IMR-90 (cell line): ENCODE measurements at regions not wholly inside any gene's neighbourhood (a gene's known extent, or its start where the extent isn't known, plus 50 kb on each side); places are given as distances from the start of the nearest gene placed in this dataset.

Experiments used
- ATAC-seq: fragments of 200-7000 bp; cut with Tn5 transposase; 2 replicates; pipeline ENCODE4 v1.9.1; 2020; ENCODE audit warnings: low read depth, mild to moderate bottlenecking, moderate library complexity
- BruUV-seq: library from RNA; stranded (reverse); fragments of 400-500 nt; replicated peaks from 2 replicates; lab custom pipeline; 2021; lab: Mats Ljungman, UMichigan
- CTCF ChIA-PET: fragments of 300-600 bp; formaldehyde crosslinking; extraction: SDS; loops from one replicate; lab custom pipeline; 2021; ENCODE audit warnings: antibody characterized with exemption; lab: Yijun Ruan, JAX
- POLR2A ChIA-PET: fragments of 300-600 bp; sonication (Branson Sonifier 250); formaldehyde crosslinking; loops from one replicate; lab custom pipeline; 2022; ENCODE audit warnings: antibody characterized with exemption; ENCODE audit not compliant: unreplicated experiment; lab: Charles Lee
- DNase-seq: peaks from one replicate; pipeline ENCODE4 v3.0.0; 2013
- H2AFZ ChIP-seq: replicated peaks from 2 replicates; pipeline ENCODE3; 2013; ENCODE audit warnings: low read length, mild to moderate bottlenecking; ENCODE audit not compliant: poor library complexity
- H2AK5ac ChIP-seq: 2 replicates; pipeline ENCODE4 v1.6.1; 2013; ENCODE audit warnings: low read depth, low read length, inconsistent platforms
- H2AK9ac ChIP-seq: replicated peaks from 2 replicates; pipeline ENCODE3; 2013; ENCODE audit warnings: mild to moderate bottlenecking, low read depth, low read length, moderate library complexity; ENCODE audit not compliant: poor library complexity
- H2BK120ac ChIP-seq: 2 replicates; pipeline ENCODE4 v1.6.1; 2013; ENCODE audit warnings: low read depth, low read length, inconsistent platforms
- H2BK15ac ChIP-seq: 3 replicates; pipeline ENCODE4 v1.6.1; 2013; ENCODE audit warnings: low read depth, low read length, inconsistent platforms
- H2BK20ac ChIP-seq: 2 replicates; pipeline ENCODE4 v1.6.1; 2013; ENCODE audit warnings: low read depth, mild to moderate bottlenecking, inconsistent platforms, low read length, moderate library complexity
- H2BK5ac ChIP-seq: 2 replicates; pipeline ENCODE4 v1.6.1; 2013; ENCODE audit warnings: mild to moderate bottlenecking, low read depth, low read length, inconsistent platforms; ENCODE audit not compliant: poor library complexity, severe bottlenecking
- H3K14ac ChIP-seq: replicated peaks from 2 replicates; pipeline ENCODE4 v1.6.1; 2013; ENCODE audit warnings: low read depth, low read length, inconsistent platforms
- H3K18ac ChIP-seq: 2 replicates; pipeline ENCODE4 v1.6.1; 2013; ENCODE audit warnings: low read depth, low read length, control low read depth
- H3K23ac ChIP-seq: 2 replicates; pipeline ENCODE4 v1.6.1; 2013; ENCODE audit warnings: low read depth, low read length, inconsistent platforms
- H3K27ac ChIP-seq: 2 replicates; pipeline ENCODE4 v1.5.1; 2013; ENCODE audit warnings: mild to moderate bottlenecking, control low read depth, low read length; ENCODE audit not compliant: insufficient read depth
- H3K27me3 ChIP-seq: 2 replicates; pipeline ENCODE4 v1.6.1; 2013; ENCODE audit warnings: low read length; ENCODE audit not compliant: control insufficient read depth, insufficient read depth
- H3K36me3 ChIP-seq: 2 replicates; pipeline ENCODE4 v1.6.1; 2013; ENCODE audit warnings: low read length, mixed read lengths; ENCODE audit not compliant: control insufficient read depth, insufficient read depth
- H3K4ac ChIP-seq: 2 replicates; pipeline ENCODE4 v1.6.1; 2013; ENCODE audit warnings: low read depth, low read length, inconsistent platforms
- H3K4me1 ChIP-seq: 2 replicates; pipeline ENCODE4 v1.6.1; 2013; ENCODE audit warnings: low read length, mixed read lengths; ENCODE audit not compliant: control insufficient read depth, insufficient read depth
- H3K4me2 ChIP-seq: 2 replicates; pipeline ENCODE4 v1.6.1; 2013; ENCODE audit warnings: low read depth, mild to moderate bottlenecking, control low read depth, low read length, moderate library complexity
- H3K4me3 ChIP-seq: 2 replicates; pipeline ENCODE4 v1.5.1; 2013; ENCODE audit warnings: low read depth, mild to moderate bottlenecking, control low read depth, low read length, moderate library complexity; ENCODE audit not compliant: insufficient read depth
- H3K56ac ChIP-seq: 2 replicates; pipeline ENCODE4 v1.6.1; 2013; ENCODE audit warnings: low read length, inconsistent platforms; ENCODE audit not compliant: insufficient read depth; ENCODE audit errors: extremely low read depth
- H3K79me1 ChIP-seq, 2 experiments: 2 replicates each; pipeline ENCODE4 v1.6.1; 2013; ENCODE audit warnings: low read length in 2 of 2, inconsistent platforms in 1 of 2, low read depth in 1 of 2
- H3K9ac ChIP-seq: 2 replicates; pipeline ENCODE4 v1.6.1; 2013; ENCODE audit warnings: low read depth, low read length, control low read depth
- H3K9me1 ChIP-seq: 2 replicates; pipeline ENCODE4 v1.6.1; 2013; ENCODE audit warnings: low read length, inconsistent platforms; ENCODE audit not compliant: insufficient read depth
- H3K9me3 ChIP-seq: 2 replicates; pipeline ENCODE4 v1.6.1; 2013; ENCODE audit warnings: low read length; ENCODE audit not compliant: control insufficient read depth, insufficient read depth
- H4K20me1 ChIP-seq: 2 replicates; pipeline ENCODE4 v1.6.1; 2013; ENCODE audit warnings: low read length, inconsistent platforms; ENCODE audit not compliant: insufficient read depth
- H4K5ac ChIP-seq: 2 replicates; pipeline ENCODE4 v1.6.1; 2013; ENCODE audit warnings: mild to moderate bottlenecking, low read depth, low read length, control low read depth
- H4K8ac ChIP-seq, 2 experiments: 2 replicates each; pipeline ENCODE4 v1.6.1; 2013; ENCODE audit warnings: low read depth in 2 of 2, low read length in 2 of 2, control low read depth in 1 of 2, inconsistent platforms in 1 of 2
- H4K91ac ChIP-seq: 2 replicates; pipeline ENCODE4 v1.6.1; 2013; ENCODE audit warnings: low read depth, low read length, inconsistent platforms; ENCODE audit not compliant: insufficient read depth
- MAZ ChIP-seq: IDR thresholded peaks from 2 replicates; pipeline ENCODE4 v1.6.1; 2012; ENCODE audit warnings: low read depth, mild to moderate bottlenecking, low read length, improper control_type of control experiment, moderate library complexity, borderline replicate concordance
- NFE2L2 ChIP-seq: fragments of 150-350 bp; IDR thresholded peaks from 2 replicates; pipeline ENCODE4 v1.6.1; 2016; ENCODE audit warnings: low read depth, mild to moderate bottlenecking, low read length
- WGBS, 2 experiments: methylation state at CpG; one replicate each; pipeline versions ENCODE4 v1.1.5 to v1.1.7; 2013; ENCODE audit warnings: missing lambda C conversion rate in 2 of 2; ENCODE audit not compliant: insufficient read length in 1 of 2; ENCODE audit errors: extremely low coverage in 2 of 2; 5-methylcytosine and 5-hydroxymethylcytosine counted together
- dilution Hi-C: fragments of 300-500 bp; cut with HindIII; formaldehyde crosslinking; loops from one replicate; pipeline ENCODE4 v1.14.3; 2018; ENCODE audit warnings: low sequenced_read_pairs; ENCODE audit not compliant: unreplicated experiment
- in situ Hi-C: fragments of 300-500 bp; cut with MboI; formaldehyde crosslinking; loops from 3 replicates; pipeline ENCODE4 v1.14.3; 2019; ENCODE audit warnings: low sequenced_read_pairs, inconsistent platforms, mixed read lengths
- intact Hi-C: fragments of 100-400 bp; cut with micrococcal nuclease; formaldehyde crosslinking; loops from 2 replicates; pipeline ENCODE4 v1.10.0; 2022

DNA sequence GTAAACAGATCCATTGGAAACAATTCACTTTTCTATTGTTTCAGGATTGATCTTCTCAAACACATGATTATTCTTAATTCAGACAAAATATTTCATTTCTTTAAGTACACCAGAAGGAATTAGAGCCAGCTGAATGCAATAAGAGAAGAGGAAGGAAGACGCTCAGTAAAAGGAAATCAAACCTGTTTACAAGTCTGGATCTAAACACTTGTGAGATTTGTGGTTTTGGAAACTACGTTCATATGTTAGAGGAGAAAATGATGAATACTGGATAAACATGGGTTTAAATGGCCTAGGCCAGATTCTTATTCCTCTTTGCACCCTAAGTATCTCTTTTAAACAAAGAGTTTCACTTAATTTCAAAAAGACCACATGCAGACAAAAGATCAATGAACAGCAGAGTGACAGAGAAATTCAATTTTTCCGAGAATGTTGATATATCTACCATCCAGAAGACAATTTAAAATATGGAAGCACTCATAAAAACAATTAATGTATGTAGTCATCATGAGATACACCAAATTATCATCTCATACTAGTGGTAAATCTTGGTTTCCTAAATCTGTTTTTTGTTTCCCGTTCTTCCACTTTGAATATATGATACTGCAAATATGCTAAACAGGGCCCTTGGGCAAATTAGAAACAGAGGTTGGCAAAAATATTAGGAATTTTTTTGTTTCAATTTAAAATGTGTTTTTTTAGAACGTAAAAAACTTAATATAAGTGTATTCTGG, 703.5 kb upstream of the CITED2 start:
- Histone ChIP-seq H3K23ac (peak overlapping the region; percentile 35; the same call in 1 of the 2 replicates), H3K79me1 (no peaks in the 10 kb centered on the region; a peak in 1 of 4 replicates), H3K4ac (peak overlapping the region; percentile 70; the same call in 1 of the 2 replicates), H2AK5ac (no peak overlapping the region), H2BK20ac (peak overlapping the region; percentile 66; the same call in 1 of the 2 replicates), H3K4me3 (no peak overlapping the region), H4K91ac (0 out of 2 replicates have a peak overlapping the region, but pooled peaks have one; percentile 8), H3K9ac (no peak overlapping the region), H2AFZ (no peak overlapping the region), H2AK9ac (no peak overlapping the region), H3K18ac (peak overlapping the region; percentile 70), H3K4me2 (no peak overlapping the region; the same call in 1 of the 2 replicates), H3K9me3 (no peaks in the 10 kb centered on the region), H3K4me1 (peaks cover 10% of the 10 kb centered on the region), H4K5ac (peak overlapping the region; percentile 36), H3K27ac (peak overlapping the region; percentile 68; the same call in 1 of the 2 replicates), H3K14ac (peak overlapping the region; percentile 37), H2BK15ac (no peak overlapping the region), H2BK120ac (peak overlapping the region; percentile 85), H4K8ac (peak overlapping the region in 1 of 2 experiments; percentile 17; a peak in 2 of 4 replicates), H3K9me1 (peaks cover 4% of the 10 kb centered on the region), H2BK5ac (peak overlapping the region; percentile 84), H4K20me1 (no peaks in the 10 kb centered on the region), H3K36me3 (no peaks in the 10 kb centered on the region), H3K27me3 (no peaks in the 10 kb centered on the region), H3K56ac (no peak overlapping the region)
- in situ Hi-C loops, result no loop called here
- TF ChIP-seq MAZ (no peak), NFE2L2 (no peak)
- BruUV-seq, result no TSS peak
- ATAC-seq (no peak), DNase-seq (peak; percentile 54)
- WGBS, 2 experiments, result no CpG with 5 or more reads among the region's 5 CpGs
- ChIA-PET POLR2A (no interaction called here), CTCF (interaction anchor here (1.0 to 1.2 kb wide), 2 partner anchors 25 to 114 kb away, joined by 3 read pairs; no protein-coding TSS in a partner anchor)
- intact Hi-C loops, result loop anchor here (5.0 kb wide), 1 partner anchor 459 kb away; no protein-coding TSS in a partner anchor
- dilution Hi-C loops, result no loop called here
